Bronchial epithelial cell (primary cell): ENCODE measurements at regions not wholly inside any gene's neighbourhood (a gene's known extent, or its start where the extent isn't known, plus 50 kb on each side); places are given as distances from the start of the nearest gene placed in this dataset.

Source experiments
- DNase-seq: peaks from one replicate; pipeline ENCODE4 v3.0.0-alpha.2; 2010; ENCODE audit warnings: low read depth
- FAIRE-seq: peaks from 2 replicates; lab custom pipeline; 2011; peaks lifted over from hg19 to GRCh38; lab: Jason Lieb, UNC
- H3K27me3 ChIP-seq: 2 replicates; pipeline ENCODE4 v1.5.1; 2011; ENCODE audit warnings: low read length; ENCODE audit not compliant: control insufficient read depth, insufficient read depth
- H3K36me3 ChIP-seq: 2 replicates; pipeline ENCODE4 v1.5.1; 2011; ENCODE audit warnings: low read length; ENCODE audit not compliant: control insufficient read depth, insufficient read depth
- H3K4me3 ChIP-seq: 2 replicates; pipeline ENCODE4 v1.5.1; 2011; ENCODE audit warnings: mild to moderate bottlenecking, low read depth, low read length, control low read depth
- CTCF ChIP-seq: IDR thresholded peaks from 2 replicates; pipeline ENCODE4 v1.5.1; 2011; ENCODE audit warnings: mild to moderate bottlenecking, moderate library complexity, low read length, control low read depth, inconsistent platforms; ENCODE audit not compliant: insufficient read depth, severe bottlenecking

GRCh38 chr21:40936178-40936577, 89.2 kb upstream of the DSCAM start:
- DNase-seq: no peak

GRCh38 chr21:40936771-40937261, 89.9 kb upstream of the DSCAM start:
- no peak for TF ChIP-seq CTCF
- Histone ChIP-seq H3K27me3 (no peaks in the 10 kb centered on the region), H3K36me3 (no peaks in the 10 kb centered on the region), H3K4me3 (no peak overlapping the region)
- DNase-seq: peak; percentile 17
- FAIRE-seq: peak; percentile 7

More at GRCh38 chr21:40936178-40936577, 89.2 kb upstream of the DSCAM start:
- no peak for TF ChIP-seq CTCF
- Histone ChIP-seq H3K4me3 (no peak overlapping the region), H3K36me3 (no peaks in the 10 kb centered on the region), H3K27me3 (no peaks in the 10 kb centered on the region)
- FAIRE-seq: no peak

- no peak for TF ChIP-seq CTCF
- FAIRE-seq (no peak), DNase-seq (no peak)
Measured at GRCh38 chr21:40938078-40938477, 91.1 kb upstream of the DSCAM start.

GRCh38 chr21:40938611-40939010, 91.7 kb upstream of the DSCAM start:
- Histone ChIP-seq H3K27me3 (no peaks in the 10 kb centered on the region), H3K36me3 (no peaks in the 10 kb centered on the region), H3K4me3 (no peak overlapping the region)
- no peak for DNase-seq
- TF ChIP-seq CTCF: no peak
- no peak for FAIRE-seq

More at GRCh38 chr21:40938078-40938477, 91.1 kb upstream of the DSCAM start:
- Histone ChIP-seq H3K4me3 (no peak overlapping the region), H3K36me3 (no peaks in the 10 kb centered on the region), H3K27me3 (no peaks in the 10 kb centered on the region)

- Histone ChIP-seq H3K36me3 (no peaks in the 10 kb centered on the region), H3K4me3 (no peak overlapping the region), H3K27me3 (no peaks in the 10 kb centered on the region)
- DNase-seq (no peak), FAIRE-seq (no peak)
- TF ChIP-seq CTCF: no peak
Measured at GRCh38 chr21:40947713-40948112, 100.8 kb upstream of the DSCAM start.

GRCh38 chr21:40950970-40951369, 104.0 kb upstream of the DSCAM start:
- H3K27me3 ChIP-seq: no peaks in the 10 kb centered on the region
- no peak for TF ChIP-seq CTCF
- H3K4me3 ChIP-seq: no peak overlapping the region
- H3K36me3 ChIP-seq: no peaks in the 10 kb centered on the region
- no peak for DNase-seq
- FAIRE-seq: no peak
